CD4-positive, alpha-beta T cell treated with Interleukin-2 at 100 ng/mL for 4 hours (primary cell): ENCODE measurements at regions not wholly inside any gene's neighbourhood (a gene's known extent, or its start where the extent isn't known, plus 50 kb on each side); places are given as distances from the start of the nearest gene placed in this dataset.

Experiments used
- DNase-seq: peaks from one replicate; pipeline ENCODE4 v3.0.0-alpha.2; 2020; ENCODE audit warnings: low spot score

DNA sequence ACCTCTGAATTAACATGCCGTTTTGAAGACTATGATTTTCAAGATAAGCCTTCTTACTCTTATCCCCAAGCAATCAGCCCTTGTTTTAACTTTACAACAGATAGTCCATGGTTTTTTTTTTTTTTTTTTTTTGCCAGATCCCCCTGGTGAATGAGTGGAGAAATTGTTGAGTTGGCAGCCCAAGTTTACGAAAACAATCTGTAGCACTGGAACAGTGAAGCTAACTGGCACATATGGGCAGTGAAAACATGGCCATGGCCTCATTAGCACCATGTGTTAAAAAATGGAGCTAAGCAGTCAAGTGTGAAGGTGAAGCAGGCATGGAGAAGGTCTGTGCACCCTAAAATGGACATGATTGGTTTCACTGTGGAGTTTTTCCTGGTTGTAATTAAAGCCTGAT lies 812.1 kb upstream of the MIR17HG start:
- no peak for DNase-seq

DNA sequence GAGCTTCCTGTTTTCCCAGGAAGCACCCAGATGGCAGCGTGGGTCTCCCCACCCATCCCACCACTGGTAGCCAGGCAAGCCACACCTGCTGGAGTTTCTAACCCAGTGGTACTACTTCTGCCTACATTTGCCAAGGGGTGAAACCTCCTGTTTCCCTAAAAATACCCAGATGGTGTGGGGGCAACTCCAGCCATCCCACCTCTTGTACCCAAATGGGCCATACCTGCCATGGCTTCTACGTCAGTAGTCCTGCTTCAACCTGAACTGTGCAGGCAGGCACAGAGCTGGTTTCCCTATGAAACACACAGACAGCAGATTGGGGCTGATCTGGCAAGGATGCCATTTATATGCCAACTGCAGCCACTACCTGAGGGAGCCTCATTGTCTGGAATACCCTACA lies 809.4 kb upstream of the MIR17HG start:
- DNase-seq: no peak

DNA sequence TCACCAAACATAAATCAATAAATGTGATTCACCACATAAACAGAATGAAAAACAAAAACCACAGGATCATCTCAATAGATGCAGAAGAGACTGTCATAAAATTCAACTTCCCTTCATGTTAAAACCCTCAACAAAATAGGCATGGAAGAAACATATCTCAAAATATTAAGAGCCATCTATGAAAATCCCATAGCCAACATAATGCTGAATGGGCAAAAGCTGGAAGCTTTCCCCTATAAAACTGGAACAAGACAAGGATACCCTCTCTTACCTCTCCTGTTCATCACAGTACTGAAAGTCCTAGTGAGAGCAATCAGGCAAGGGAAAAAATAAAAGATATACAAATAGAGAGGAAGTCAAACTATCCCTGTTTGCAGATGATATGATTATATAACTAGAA lies 806.1 kb upstream of the MIR17HG start:
- DNase-seq: no peak

DNA sequence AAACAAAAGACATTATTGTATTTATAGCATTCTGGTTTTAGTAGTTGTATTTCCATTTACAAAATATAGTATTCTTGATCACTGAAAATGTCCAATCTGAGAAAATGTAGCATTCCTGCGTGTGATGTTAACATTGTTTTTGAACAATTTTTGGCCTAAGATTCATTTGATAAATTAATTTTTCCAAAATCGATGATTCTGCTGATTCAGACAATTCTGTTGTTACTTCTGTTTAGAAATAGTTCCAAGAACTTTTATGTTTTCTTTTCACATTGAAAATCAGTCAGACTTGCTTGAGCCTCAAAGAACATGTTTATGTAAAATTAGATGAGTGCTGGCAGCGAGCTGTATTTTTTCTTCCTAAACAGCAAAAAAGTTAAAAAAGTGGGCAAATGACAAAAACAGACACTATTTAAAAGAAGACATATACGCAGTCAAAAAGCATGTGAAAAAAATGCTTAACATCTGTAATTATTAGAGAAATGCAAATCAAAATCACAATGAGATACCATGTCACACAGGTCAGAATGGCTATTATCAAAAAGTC lies 804.5 kb upstream of the MIR17HG start:
- DNase-seq: no peak

DNA sequence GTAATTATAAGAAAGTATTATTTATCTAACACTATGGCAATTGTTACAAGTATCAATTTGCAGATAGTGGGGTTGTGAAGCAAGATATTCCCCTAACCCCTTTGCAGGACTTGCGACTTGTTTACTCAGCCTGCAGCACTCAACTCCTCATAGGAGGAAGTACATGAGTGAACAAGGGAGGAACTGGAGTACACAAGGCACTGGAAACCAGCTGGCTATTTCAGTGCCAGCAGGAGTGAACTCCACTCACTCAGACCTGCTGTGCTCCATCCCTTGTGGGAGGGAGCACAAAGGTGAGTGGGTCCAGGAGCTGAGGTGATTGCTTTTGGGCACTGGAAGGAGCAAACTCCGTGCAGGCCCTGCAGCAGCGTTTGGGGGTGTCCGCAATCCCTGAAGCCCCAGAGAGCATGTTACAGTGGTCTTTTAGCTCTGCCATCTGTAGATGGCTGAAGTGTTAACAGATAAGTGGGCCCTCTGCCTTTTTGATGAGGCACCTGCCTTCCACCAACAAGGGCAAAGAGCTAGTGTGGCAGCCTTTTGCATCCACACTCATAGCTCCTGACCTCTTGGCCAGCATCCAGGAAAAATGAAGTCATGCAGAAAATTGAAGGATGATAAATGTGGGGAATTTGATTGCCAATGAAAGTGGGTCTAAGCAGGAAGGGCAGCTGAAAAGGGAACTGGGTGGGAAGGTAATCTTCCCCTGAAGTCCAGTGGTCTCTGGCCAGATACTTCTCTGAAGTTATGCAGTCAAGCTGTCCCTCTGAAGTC lies 802.2 kb upstream of the MIR17HG start:
- DNase-seq: no peak

DNA sequence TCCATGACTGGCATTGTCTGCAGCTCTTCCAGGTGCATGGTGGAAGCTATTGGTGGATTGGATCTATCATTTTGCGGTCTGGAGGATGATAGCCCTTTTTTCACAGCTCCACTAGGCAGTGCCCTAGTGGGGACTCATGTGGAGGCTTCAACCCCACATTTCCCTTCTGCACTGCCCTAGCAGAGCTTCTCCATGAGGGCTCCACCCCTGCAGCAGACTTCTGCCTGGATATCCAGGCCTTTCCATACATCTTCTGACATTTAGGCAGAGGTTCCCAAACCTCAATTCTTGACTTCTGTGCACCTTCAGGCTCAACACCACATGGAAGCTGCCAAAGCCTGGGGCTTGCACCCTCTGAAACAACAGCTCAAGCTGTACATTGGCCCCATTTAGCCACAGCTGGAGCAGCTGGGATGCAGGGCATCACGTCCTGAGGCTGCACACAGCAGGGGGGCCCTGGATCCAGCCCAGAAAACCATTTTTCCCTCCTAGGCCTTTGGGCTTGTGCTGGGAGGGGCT lies 800.2 kb upstream of the MIR17HG start:
- no peak for DNase-seq

DNA sequence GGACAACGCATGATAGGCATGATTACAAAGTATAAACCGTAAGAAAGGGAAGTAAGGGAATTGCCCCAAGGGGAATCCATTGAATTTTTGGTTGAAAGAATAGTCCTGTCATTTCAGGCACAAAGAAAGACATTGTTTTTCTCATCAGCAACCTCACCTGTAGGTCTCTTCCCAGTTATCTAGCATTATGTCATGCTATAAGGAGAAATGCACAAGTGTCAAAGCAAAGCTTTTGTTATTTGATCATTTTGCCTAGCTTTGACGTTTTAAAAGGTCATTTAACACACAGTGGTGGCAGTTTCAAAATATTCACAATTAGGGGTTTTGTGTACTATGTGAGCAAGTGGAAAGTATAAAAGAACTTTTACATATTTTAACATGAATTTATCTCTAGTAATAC lies 796.2 kb upstream of the MIR17HG start:
- no peak for DNase-seq

DNA sequence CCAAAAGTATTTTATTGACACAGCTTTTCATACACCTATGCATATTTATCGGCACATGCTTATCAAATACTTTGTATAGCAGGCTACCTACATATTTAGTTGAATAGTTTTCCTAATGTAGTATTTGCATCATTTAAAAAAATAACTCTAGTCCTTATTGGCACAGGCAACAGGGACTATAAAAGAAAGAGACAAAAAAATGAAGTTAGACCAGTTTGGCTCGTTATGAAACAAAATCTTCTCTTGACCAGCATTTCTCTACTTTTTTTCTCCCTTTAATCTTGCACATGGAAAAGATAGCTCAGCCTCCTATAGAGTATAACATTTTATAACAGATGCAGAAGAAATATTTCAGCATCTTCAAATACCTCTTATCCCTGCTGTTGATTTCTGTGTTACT lies 794.8 kb upstream of the MIR17HG start:
- DNase-seq: no peak

DNA sequence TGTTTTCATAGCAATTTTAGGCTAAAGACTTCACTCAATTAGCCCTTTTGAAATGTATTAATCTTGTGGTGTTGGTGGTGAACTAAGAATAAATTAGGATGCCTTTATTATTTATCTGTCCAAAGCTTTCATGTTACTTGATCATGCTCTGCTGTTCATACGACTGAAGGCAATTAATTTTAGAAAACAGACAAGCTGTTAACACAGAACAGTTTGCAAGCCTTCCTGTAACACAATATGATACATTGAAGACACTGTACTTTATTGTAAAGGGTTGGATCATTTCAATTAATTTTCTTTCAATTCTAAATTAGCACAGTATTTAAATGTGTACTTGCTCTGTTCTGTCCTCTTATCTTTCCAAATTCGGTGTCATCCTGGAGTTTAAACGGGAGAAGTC lies 794.3 kb upstream of the MIR17HG start:
- DNase-seq: no peak

DNA sequence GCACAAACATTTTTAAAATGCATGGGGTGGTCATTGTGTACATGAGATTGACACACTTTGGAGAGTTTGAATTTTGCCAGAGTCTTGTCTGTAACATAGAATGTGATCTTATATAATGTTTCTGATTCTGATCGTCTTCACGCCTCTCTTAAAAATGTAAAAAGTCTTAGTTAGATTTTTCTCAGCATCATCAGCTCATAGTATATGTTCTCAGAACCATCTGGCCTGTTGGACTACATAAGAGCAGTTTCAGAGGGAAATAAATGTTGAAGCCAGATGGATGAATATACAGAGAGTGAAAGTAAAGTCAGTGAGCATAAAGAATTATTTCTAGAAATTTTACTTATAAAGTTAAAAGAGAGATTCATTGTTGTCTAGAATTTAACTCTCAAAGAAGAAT lies 789.9 kb upstream of the MIR17HG start:
- DNase-seq: no peak

DNA sequence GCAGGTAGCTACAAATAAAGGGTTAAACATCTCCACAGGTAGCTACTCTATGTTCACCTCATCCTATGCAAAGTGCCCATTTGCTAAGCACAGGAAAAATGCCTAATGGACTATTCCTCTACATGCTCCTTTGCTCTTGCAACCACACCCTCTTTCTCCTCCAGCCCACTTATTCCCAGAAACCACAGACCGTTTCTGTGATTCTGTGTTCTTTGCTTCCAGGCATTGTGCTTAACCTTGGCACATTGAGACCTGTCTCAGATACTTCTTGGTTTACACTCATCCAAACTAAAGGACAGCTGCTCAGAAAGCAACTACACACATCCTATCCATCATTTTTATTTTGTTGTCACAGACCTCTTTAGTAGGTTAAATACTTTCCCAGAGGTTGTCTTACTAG lies 785.0 kb upstream of the MIR17HG start:
- no peak for DNase-seq

DNA sequence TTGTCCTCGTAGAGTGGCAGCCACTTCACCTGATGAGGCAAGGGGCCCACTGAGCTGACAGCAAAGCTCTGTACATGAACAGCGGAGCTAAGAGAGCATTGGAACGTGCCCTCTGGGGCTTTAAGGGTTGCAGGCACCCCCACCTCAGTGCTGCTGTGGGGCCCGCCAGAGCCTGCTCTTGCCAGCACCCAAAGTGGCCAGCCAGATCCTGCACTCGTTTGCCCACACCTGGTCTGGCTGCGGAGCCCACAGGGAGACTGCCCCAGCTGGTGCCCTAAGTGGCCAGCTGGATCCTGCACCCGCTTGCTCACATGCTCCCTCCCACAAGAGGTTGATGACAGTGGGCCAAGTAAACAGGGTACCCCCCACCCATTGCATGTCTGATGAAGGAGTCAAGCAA lies 783.4 kb upstream of the MIR17HG start:
- no peak for DNase-seq

DNA sequence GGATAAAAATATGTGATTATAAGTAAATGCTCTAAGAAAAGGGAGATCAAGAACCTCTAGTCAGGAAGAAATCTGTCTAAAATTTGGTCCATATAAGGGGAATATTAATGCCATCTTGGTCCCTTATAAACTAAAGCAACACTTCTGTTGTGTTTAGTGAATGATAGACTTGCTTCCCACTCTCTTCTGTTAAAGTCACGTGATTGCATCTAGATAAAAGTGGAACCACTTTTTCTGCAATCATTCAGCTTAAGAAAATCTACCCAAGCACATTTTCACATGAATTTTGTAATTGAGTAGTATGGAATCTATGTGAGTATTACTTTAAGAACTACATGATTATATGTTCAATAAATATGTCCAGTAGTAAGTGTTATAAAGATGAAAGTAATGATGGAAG lies 782.9 kb upstream of the MIR17HG start:
- DNase-seq: no peak

DNA sequence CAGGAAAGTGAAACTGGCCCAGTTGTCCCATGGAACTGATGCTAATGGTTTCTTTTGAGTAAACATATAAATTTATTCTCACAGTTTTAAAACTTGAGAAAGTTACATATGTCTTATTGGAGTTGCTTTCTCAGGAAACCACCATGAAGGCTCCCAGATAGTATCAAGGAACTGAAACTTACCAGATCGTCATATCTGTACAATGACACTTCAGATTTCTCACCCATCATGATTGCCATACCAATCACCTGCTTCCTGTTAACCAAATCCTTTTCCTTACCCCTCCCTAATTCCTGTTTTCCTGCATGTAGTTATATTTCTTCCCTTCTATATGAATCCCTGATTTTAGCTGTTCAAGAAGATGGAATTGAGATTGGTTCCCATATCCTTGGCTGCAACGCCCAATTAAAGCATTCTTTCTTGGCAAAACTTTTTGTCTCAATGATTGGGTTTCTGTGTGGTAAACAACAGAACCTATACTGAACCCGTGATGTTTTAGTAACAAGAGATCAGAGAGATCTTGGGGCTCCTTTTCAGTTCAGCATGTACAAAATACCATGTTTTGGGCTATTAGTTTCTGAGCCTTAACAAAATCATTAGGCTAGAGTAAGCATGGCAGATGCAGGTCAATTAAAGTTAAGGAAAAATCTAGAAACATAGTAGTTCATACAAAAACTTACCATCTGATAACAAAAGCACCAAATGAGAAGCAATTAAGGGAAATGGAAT lies 781.3 kb upstream of the MIR17HG start:
- no peak for DNase-seq

DNA sequence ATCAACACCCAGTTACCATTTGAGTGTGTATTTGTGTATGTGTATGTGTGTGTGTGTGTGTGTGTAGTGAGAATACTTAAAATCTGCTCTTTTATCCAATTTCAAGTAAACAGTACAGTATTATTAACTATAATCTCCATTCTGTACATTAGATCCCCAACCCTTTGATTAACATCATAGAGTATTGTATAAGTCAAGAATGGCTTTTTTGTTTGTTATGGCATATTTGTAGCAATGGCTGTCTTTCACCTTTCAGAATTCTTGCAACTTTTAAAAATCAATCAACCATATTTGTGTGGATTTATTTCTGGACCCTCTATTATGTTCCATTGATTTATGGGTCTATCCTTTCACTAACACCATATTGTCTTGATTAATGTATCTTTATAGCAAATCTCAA lies 779.3 kb upstream of the MIR17HG start:
- DNase-seq: no peak

DNA sequence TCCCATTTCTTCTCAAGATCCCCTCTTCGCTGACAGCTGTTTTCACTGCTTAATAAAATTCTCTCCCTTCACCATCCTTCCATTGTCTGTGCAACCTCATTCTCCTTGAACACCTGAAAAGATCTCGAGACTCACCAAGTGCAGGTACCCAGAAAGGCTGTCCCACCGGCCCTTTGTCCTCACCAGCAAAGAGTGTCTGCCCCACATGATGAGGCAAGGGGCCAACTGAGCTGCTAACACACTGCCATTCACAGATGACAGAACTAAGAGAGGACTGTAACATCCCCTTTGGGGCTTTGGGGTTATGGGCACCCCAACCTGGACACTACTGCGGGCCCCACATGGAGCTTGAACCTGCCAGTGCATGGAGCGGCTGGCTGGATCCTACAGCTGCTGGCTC lies 771.4 kb upstream of the MIR17HG start:
- no peak for DNase-seq

DNA sequence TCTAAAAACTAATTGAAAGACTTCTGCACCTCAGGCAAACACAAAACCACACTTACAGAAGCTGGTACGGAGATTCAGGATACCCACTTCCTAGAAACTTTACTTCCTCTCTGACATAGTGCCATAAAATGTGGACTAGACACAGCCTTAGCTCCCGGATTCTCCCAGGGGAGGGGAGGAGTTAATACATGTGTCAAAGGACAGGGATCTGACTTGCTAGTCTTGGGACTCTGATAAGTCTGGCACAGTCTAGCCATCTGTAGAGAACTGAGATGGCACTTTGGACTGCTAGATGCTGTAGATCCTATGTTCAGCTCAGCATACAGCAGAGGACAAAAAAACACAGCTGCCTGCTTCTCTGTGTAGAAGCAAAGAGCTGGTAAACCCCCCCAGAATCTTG lies 769.8 kb upstream of the MIR17HG start:
- no peak for DNase-seq

DNA sequence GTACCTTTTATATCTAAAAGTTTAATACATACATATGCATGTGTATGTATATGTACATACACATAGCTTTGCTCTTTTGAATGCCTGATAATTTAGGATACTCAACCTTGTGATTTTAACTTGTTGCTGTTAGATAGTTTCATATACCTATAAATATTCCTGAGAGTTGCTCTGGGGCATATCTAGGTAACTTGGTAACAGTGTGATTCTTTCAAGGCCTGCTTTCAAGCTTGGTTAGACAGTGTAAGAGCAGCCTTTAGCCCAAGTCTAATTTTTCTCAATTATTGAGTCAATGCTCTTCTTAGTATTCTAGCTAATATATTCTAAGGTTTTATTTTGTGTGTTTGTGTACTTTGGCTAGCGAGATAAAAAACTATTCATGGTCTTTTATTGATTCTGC lies 762.1 kb upstream of the MIR17HG start:
- DNase-seq: no peak

DNA sequence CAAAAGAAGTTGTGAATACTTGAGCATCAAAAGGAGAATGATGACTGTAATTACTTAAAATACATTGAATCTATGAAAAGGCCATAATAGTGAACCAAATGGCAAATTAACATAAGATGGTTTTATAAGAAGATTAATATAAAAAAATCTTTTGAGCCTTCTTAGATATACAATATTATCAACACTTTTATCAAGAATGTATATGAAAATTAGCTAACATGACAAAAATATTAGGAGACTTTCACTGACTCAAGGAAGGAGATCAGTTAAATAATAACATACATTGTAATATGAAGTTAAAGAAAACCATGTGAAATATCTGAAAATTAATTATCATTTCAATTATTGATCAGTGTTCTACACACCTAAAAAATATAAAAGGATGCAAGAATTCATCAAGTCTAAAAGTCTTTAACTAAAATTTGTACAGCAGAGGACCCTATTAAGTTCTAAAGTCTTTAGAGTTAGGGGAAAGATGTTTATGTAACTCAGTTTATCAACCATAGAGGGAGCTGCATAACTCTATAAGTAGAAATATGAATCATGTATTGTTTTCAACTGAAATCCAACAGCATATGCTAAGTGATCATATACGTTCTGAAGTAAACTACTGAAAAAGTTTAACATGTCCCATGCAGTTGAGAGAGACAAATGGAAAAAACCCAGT lies 756.1 kb upstream of the MIR17HG start:
- no peak for DNase-seq

DNA sequence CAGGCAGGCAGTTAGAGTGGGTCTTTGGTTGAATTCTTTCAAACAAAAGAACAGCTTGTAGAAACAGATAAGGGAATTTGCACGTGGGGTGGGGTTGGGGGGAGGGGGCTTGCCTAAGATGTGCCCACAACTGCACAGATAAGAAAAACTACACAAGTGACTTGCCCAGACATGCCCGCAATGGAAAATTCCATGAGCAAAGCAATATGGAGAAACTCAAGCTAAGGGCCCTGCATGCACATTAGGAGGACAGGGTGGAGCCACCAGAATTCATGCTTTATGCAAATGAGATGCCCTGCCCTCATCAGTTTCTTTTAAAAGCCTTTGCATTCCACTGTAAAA lies 755.6 kb upstream of the MIR17HG start:
- DNase-seq: no peak

DNA sequence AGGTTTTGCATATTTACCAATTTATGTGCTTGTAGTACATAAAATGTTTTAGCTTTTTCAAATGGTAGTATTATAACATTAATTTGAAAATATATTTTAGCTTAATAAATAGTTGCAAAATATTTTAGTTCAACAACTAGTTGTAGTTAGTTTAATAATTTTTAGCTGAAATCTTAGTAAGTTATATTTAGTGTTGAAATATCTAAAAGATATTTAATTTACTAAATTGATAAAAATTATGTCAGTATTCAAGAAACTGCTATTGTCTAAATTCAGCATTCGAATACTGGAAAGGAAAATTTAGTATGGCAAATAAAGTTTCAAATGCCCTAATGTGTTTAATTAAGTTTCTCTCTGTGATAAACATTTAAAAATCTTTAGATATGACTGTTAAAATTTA lies 754.5 kb upstream of the MIR17HG start:
- DNase-seq: no peak

DNA sequence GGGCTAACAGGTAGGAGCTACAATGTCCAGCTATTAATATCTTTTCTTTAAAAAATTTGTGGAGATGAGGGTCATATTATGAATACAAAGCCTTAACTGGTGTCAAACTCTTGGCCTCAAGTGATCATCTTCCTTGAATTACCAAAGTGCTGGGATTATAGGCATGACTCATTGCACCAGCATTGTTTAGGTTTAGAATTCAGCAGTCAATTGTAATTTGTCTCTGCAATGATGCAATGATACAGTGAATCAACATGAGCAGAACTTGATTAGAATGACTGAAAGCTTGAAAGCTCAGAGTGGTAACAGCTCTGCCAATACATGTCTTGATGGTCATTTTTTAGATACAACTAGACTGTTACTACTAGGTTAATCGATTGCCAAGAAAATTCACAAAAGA lies 752.8 kb upstream of the MIR17HG start:
- no peak for DNase-seq

DNA sequence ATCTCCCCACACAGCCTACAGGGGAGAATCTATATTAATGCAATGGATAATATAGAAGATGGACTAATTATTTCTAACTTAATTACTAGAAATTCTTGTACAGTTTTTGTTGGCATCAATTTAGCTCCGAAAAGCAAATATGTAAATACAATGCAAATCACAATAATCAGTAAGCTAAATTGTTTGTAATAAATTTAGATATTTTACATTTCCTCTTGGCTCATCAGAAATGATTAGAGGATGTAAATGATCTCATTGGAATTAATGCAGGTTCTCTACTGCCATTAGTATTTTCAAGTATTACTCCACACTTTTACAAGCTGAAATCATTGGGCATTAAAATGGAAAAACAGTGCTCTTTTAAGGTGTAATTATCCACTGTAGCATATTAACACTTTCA lies 741.8 kb upstream of the MIR17HG start:
- no peak for DNase-seq
